SK-N-SH (cell line): ENCODE measurements at regions not wholly inside any gene's neighbourhood (a gene's known extent, or its start where the extent isn't known, plus 50 kb on each side); places are given as distances from the start of the nearest gene placed in this dataset.

Experiments
- CTCF ChIA-PET: fragments of 300-600, 350-600 bp; formaldehyde crosslinking; extraction: SDS; loops from one replicate; lab custom pipeline; 2021; lab: Yijun Ruan, JAX
- POLR2A ChIA-PET: fragments of 350-600 bp; sonication (Branson Sonifier 250); formaldehyde crosslinking; extraction: SDS; loops from one replicate; lab custom pipeline; 2020; ENCODE audit warnings: antibody characterized with exemption, inconsistent platforms; lab: Yijun Ruan, JAX
- DNase-seq: peaks from one replicate; pipeline ENCODE4 v3.0.0; 2012
- H2AFZ ChIP-seq: fragments of 200-600 bp; sonication (generic); 2 replicates; pipeline ENCODE4 v1.8.1; 2016; ENCODE audit warnings: antibody characterized with exemption, mild to moderate bottlenecking, low read depth
- H3F3A ChIP-seq: fragments of 200-600 bp; sonication (generic); replicated peaks from 2 replicates; pipeline ENCODE3; 2016; ENCODE audit warnings: antibody characterized with exemption, mild to moderate bottlenecking; ENCODE audit not compliant: insufficient read depth
- H3K27ac ChIP-seq, 2 experiments: fragments of 200-500 bp in 1 of 2; fragments of 200-600 bp in 1 of 2; sonication (Bioruptor generic) in 1 of 2; sonication (generic), shearing (Covaris generic) in 1 of 2; 2 replicates each; pipeline versions ENCODE4 v1.5.1 to v1.6.1; 2014 to 2016; ENCODE audit warnings: low read depth in 2 of 2, inconsistent platforms in 1 of 2, low read length in 1 of 2, mild to moderate bottlenecking in 1 of 2, mixed read lengths in 1 of 2
- H3K27me3 ChIP-seq: fragments of 200-600 bp; sonication (generic), shearing (Covaris generic); 2 replicates; pipeline ENCODE4 v1.6.1; 2016; ENCODE audit warnings: mixed run types; ENCODE audit not compliant: insufficient read depth
- H3K36me3 ChIP-seq, 2 experiments: fragments of 200-500 bp in 1 of 2; fragments of 200-600 bp in 1 of 2; sonication (Bioruptor generic) in 1 of 2; sonication (generic) in 1 of 2; replicated peaks in 1 of 2; 2 replicates each; pipeline versions ENCODE3 to v1.5.1; 2014 to 2016; ENCODE audit warnings: low read length in 1 of 2, mild to moderate bottlenecking in 1 of 2; ENCODE audit not compliant: insufficient read depth in 2 of 2, control insufficient read depth in 1 of 2
- H3K4me1 ChIP-seq, 2 experiments: fragments of 200-500 bp in 1 of 2; fragments of 200-600 bp in 1 of 2; sonication (Bioruptor generic) in 1 of 2; sonication (generic), shearing (Covaris generic) in 1 of 2; 2 replicates each; pipeline versions ENCODE4 v1.5.1 to v1.6.1; 2014 to 2016; ENCODE audit warnings: low read depth in 1 of 2, low read length in 1 of 2, mixed run types in 1 of 2; ENCODE audit not compliant: insufficient read depth in 2 of 2, control insufficient read depth in 1 of 2
- H3K4me2 ChIP-seq: fragments of 200-600 bp; sonication (generic), shearing (Covaris generic); 2 replicates; pipeline ENCODE4 v1.6.1; 2017; ENCODE audit warnings: mixed run types
- H3K4me3 ChIP-seq, 2 experiments: fragments of 200-500 bp in 1 of 2; fragments of 200-600 bp in 1 of 2; sonication (Bioruptor generic) in 1 of 2; sonication (generic), shearing (Covaris generic) in 1 of 2; 2 replicates each; pipeline versions ENCODE4 v1.5.1 to v1.8.1; 2014 to 2016; ENCODE audit warnings: low read depth in 2 of 2, inconsistent platforms in 1 of 2, low read length in 1 of 2, mild to moderate bottlenecking in 1 of 2, mixed read lengths in 1 of 2, moderate library complexity in 1 of 2
- H3K79me2 ChIP-seq: fragments of 200-600 bp; sonication (generic); 2 replicates; pipeline ENCODE4 v1.8.1; 2017; ENCODE audit warnings: mild to moderate bottlenecking; ENCODE audit not compliant: insufficient read depth
- H3K9ac ChIP-seq: fragments of 200-600 bp; sonication (generic); 2 replicates; pipeline ENCODE4 v1.6.1; 2017; ENCODE audit warnings: mixed run types
- H3K9me2 ChIP-seq: fragments of 200-600 bp; sonication (generic); 2 replicates; pipeline ENCODE4 v1.6.1; 2017; ENCODE audit warnings: mixed run types
- H3K9me3 ChIP-seq: fragments of 200-600 bp; sonication (generic); 2 replicates; pipeline ENCODE4 v1.6.1; 2017; ENCODE audit warnings: mixed run types, mild to moderate bottlenecking, moderate library complexity
- H4K20me1 ChIP-seq: fragments of 200-600 bp; sonication (generic); 2 replicates; pipeline ENCODE4 v1.6.1; 2017; ENCODE audit warnings: mild to moderate bottlenecking, mixed run types; ENCODE audit not compliant: insufficient read depth
- CHD2 ChIP-seq: fragments of 150-350 bp; IDR thresholded peaks from 2 replicates; pipeline ENCODE4 v1.6.1; 2018; ENCODE audit warnings: low read length; ENCODE audit not compliant: partially characterized antibody
- EZH2phosphoT487 ChIP-seq: fragments of 200-600 bp; sonication (generic); IDR thresholded peaks from 2 replicates; pipeline ENCODE4 v1.6.1; 2017; ENCODE audit warnings: low read depth, mixed run types, mild to moderate bottlenecking, antibody characterized with exemption, moderate library complexity, borderline replicate concordance
- FOSL2 ChIP-seq: IDR thresholded peaks from 2 replicates; pipeline ENCODE4 v1.4.0; 2012; ENCODE audit warnings: low read depth, mild to moderate bottlenecking, moderate library complexity, borderline replicate concordance
- FOXM1 ChIP-seq: IDR thresholded peaks from 2 replicates; pipeline ENCODE4 v1.4.0; 2012; ENCODE audit warnings: low read depth, mild to moderate bottlenecking
- GABPA ChIP-seq: IDR thresholded peaks from 2 replicates; pipeline ENCODE4 v1.4.0; 2012; ENCODE audit warnings: low read depth, mild to moderate bottlenecking
- MEF2A ChIP-seq: IDR thresholded peaks from 2 replicates; pipeline ENCODE4 v1.4.0; 2012; ENCODE audit warnings: low read depth, borderline replicate concordance
- NFIC ChIP-seq: IDR thresholded peaks from 2 replicates; pipeline ENCODE4 v1.4.0; 2012; ENCODE audit warnings: borderline replicate concordance
- PBX3 ChIP-seq: IDR thresholded peaks from 2 replicates; pipeline ENCODE4; 2012
- RAD21 ChIP-seq: IDR thresholded peaks from 2 replicates; pipeline ENCODE4 v1.6.1; 2012; ENCODE audit warnings: mild to moderate bottlenecking, low read length
- RCOR1 ChIP-seq: fragments of 150-350 bp; IDR thresholded peaks from 2 replicates; pipeline ENCODE4 v1.6.1; 2017; ENCODE audit warnings: antibody characterized with exemption, low read length
- RFX5 ChIP-seq: IDR thresholded peaks from 2 replicates; pipeline ENCODE4 v1.6.1; 2012; ENCODE audit warnings: mild to moderate bottlenecking, improper control_type of control experiment, low read length
- SIN3A ChIP-seq: IDR thresholded peaks from 2 replicates; pipeline ENCODE4 v1.6.1; 2012; ENCODE audit warnings: low read depth, mild to moderate bottlenecking, low read length, moderate library complexity, borderline replicate concordance
- TEAD4 ChIP-seq: IDR thresholded peaks from 2 replicates; pipeline ENCODE4 v1.4.0; 2012; ENCODE audit warnings: mild to moderate bottlenecking, borderline replicate concordance; ENCODE audit not compliant: insufficient read depth
- YY1 ChIP-seq: IDR thresholded peaks from 2 replicates; pipeline ENCODE4 v1.4.0; 2012; ENCODE audit warnings: low read depth, mild to moderate bottlenecking
- ZBTB33 ChIP-seq: IDR thresholded peaks from 2 replicates; pipeline ENCODE4 v1.4.0; 2012; ENCODE audit warnings: low read depth, borderline replicate concordance
- WGBS: methylation state at CpG from one replicate; pipeline ENCODE4 v1.1.6; 2017; ENCODE audit warnings: low lambda C conversion rate; 5-methylcytosine and 5-hydroxymethylcytosine counted together

- POLR2A ChIA-PET: no interaction called here
- no peak overlapping the region for H3K4me2 ChIP-seq
- H3K9me3 ChIP-seq: 0 out of 2 replicates have a peak, but pooled peaks cover 3% of the 10 kb centered on the region
- TF ChIP-seq RCOR1 (no peak), EZH2phosphoT487 (no peak), GABPA (no peak), CHD2 (no peak), MEF2A (no peak)
- no peak overlapping the region for H2AFZ ChIP-seq
- H3K79me2 ChIP-seq: no peaks in the 10 kb centered on the region
- WGBS: 52% methylated on average over 5 of the region's 5 CpGs
- no peak overlapping the region for H3K27ac ChIP-seq
- peaks cover 0 to 5% of the 10 kb centered on the region in 2 experiments; a peak in 2 of 4 replicates for H3K4me1 ChIP-seq
- H4K20me1 ChIP-seq: no peaks in the 10 kb centered on the region
- no peak overlapping the region for H3K4me3 ChIP-seq
- peaks cover 0 to 3% of the 10 kb centered on the region in 2 experiments for H3K36me3 ChIP-seq
- no peak for DNase-seq
- H3K27me3 ChIP-seq: no peaks in the 10 kb centered on the region
- no peaks in the 10 kb centered on the region for H3K9me2 ChIP-seq
- H3K9ac ChIP-seq: no peak overlapping the region
- no peaks in the 10 kb centered on the region for H3F3A ChIP-seq
- CTCF ChIA-PET: no interaction called here
These were observed 228.4 kb upstream of the RHOBTB1 start for GRCh38 chr10:61172182-61172926.

- H3K9me3 ChIP-seq: 0 out of 2 replicates have a peak, but pooled peaks cover 3% of the 10 kb centered on the region
- no peaks in the 10 kb centered on the region for H3K27me3 ChIP-seq
- WGBS: 40% methylated on average over 2 of the region's 2 CpGs
- H3K9me2 ChIP-seq: no peaks in the 10 kb centered on the region
- H3K79me2 ChIP-seq: no peaks in the 10 kb centered on the region
- no peak overlapping the region for H3K9ac ChIP-seq
- peaks cover 0 to under 1% of the 10 kb centered on the region in 2 experiments; a peak in 1 of 4 replicates for H3K4me1 ChIP-seq
- peaks cover 0 to 3% of the 10 kb centered on the region in 2 experiments for H3K36me3 ChIP-seq
- H3K4me3 ChIP-seq: no peak overlapping the region
- ChIA-PET CTCF (no interaction called here), POLR2A (no interaction called here)
- H4K20me1 ChIP-seq: no peaks in the 10 kb centered on the region
- no peak for DNase-seq
- TF ChIP-seq RFX5 (no peak), FOSL2 (no peak), YY1 (no peak), TEAD4 (no peak), SIN3A (no peak), NFIC (no peak), FOXM1 (no peak), RAD21 (no peak)
- H3K27ac ChIP-seq: no peak overlapping the region
- H2AFZ ChIP-seq: no peak overlapping the region
- H3K4me2 ChIP-seq: no peak overlapping the region
- H3F3A ChIP-seq: no peaks in the 10 kb centered on the region
These were observed 226.6 kb upstream of the RHOBTB1 start for GRCh38 chr10:61170594-61170993.

- no peaks in the 10 kb centered on the region for H3F3A ChIP-seq
- no peak for DNase-seq
- no peak for TF ChIP-seq ZBTB33
- TF ChIP-seq PBX3: no peak
- H3K4me2 ChIP-seq: no peak overlapping the region
- 0 out of 2 replicates have a peak, but pooled peaks cover 3% of the 10 kb centered on the region for H3K9me3 ChIP-seq
- H3K27ac ChIP-seq: no peak overlapping the region
- H3K9ac ChIP-seq: no peak overlapping the region
- H3K4me1 ChIP-seq: no peaks in the 10 kb centered on the region; a peak in 1 of 4 replicates
- no peaks in the 10 kb centered on the region for H3K27me3 ChIP-seq
- no peaks in the 10 kb centered on the region for H3K9me2 ChIP-seq
- no peaks in the 10 kb centered on the region for H4K20me1 ChIP-seq
- peaks cover 0 to 3% of the 10 kb centered on the region in 2 experiments for H3K36me3 ChIP-seq
- ChIA-PET CTCF (interaction anchor here (1.0 to 1.3 kb wide), 2 partner anchors 21 to 28 kb away, joined by 3 read pairs; no protein-coding TSS in a partner anchor), POLR2A (no interaction called here)
- no peak overlapping the region for H3K4me3 ChIP-seq
- H2AFZ ChIP-seq: no peak overlapping the region
- H3K79me2 ChIP-seq: no peaks in the 10 kb centered on the region
These were observed 225.3 kb upstream of the RHOBTB1 start for GRCh38 chr10:61169294-61169693.
